ENCODE measurements at regions not wholly inside any gene's neighbourhood (a gene's known extent, or its start where the extent isn't known, plus 50 kb on each side); places are given as distances from the start of the nearest gene placed in this dataset.

DNA sequence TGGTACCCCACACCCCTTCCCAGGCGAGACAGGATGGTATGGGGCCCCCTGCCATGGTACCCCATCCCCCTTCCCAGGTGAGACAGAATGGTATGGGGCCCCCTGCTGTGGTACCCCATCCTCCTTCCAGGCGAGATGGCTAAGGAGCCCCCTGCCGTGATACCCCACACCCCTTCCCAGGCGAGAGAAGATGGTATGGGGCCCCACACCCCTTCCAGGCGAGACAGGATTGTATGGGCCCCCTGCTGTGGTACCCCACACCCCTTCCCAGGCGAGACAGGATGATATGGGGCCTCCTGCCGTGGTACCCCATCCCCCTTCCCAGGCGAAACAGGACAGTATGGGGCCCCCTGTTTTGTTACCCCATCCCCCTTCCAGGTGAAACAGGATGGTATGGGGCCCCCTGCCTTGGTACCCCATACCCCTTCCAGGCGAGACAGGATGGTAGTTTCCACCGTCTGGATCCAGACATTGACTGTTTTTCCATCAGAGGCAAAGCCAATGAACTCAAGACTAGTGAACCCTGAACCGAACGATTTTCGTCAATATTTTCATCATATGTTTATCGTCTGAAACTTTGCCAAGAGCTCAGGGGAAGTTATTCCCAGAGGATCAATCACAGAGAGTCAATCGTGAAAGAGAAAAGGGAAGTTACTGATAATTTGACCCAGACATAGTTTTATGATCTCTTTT, 75.0 kb downstream of the MYCN start:
- Histone ChIP-seq H3K27ac (replicated peaks) (no peak overlapping the region), H3K36me3 (no peaks in the 10 kb centered on the region), H3K4me3 (no peak overlapping the region), H3K27me3 (ENCODE audit: low read depth) (peaks cover 70% of the 10 kb centered on the region), H3K9me3 (replicated peaks) (no peaks in the 10 kb centered on the region), H3K4me1 (peaks cover 16% of the 10 kb centered on the region)
- TF ChIP-seq, protein P1, sequence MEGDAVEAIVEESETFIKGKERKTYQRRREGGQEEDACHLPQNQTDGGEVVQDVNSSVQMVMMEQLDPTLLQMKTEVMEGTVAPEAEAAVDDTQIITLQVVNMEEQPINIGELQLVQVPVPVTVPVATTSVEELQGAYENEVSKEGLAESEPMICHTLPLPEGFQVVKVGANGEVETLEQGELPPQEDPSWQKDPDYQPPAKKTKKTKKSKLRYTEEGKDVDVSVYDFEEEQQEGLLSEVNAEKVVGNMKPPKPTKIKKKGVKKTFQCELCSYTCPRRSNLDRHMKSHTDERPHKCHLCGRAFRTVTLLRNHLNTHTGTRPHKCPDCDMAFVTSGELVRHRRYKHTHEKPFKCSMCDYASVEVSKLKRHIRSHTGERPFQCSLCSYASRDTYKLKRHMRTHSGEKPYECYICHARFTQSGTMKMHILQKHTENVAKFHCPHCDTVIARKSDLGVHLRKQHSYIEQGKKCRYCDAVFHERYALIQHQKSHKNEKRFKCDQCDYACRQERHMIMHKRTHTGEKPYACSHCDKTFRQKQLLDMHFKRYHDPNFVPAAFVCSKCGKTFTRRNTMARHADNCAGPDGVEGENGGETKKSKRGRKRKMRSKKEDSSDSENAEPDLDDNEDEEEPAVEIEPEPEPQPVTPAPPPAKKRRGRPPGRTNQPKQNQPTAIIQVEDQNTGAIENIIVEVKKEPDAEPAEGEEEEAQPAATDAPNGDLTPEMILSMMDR (IDR thresholded peaks at IDR 0.05; ENCODE audit: borderline replicate concordance) = no peak
- no peak for DNase-seq
- intact Hi-C loops (cut with micrococcal nuclease) = no loop called here

DNA sequence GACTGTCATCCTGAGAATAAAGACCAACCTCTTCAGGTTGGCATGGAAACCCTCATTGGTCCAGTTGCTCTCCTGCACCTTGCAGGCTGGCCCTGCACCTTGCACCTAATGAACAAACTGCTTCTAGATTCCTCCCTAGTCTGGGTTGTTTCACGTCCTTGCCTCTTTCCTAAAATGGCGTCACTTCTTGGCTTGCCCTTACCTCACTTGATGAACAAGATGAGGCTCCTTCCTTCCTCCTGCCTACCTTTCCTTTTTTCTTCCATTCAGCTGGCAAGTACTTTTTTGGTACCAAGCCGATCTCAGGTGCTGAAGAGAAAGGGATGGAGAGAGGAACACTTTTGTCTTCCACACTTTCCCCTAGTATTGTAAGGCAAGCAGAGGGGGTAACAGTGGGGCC, 74.5 kb downstream of the MYCN start:
- Histone ChIP-seq H3K4me1 (peaks cover 16% of the 10 kb centered on the region), H3K4me3 (no peak overlapping the region), H3K36me3 (no peaks in the 10 kb centered on the region), H3K27me3 (ENCODE audit: low read depth) (peaks cover 70% of the 10 kb centered on the region), H3K9me3 (replicated peaks) (no peaks in the 10 kb centered on the region), H3K27ac (replicated peaks) (no peak overlapping the region)
- no peak for DNase-seq
- intact Hi-C loops (cut with micrococcal nuclease) = no loop called here
- TF ChIP-seq, protein P1 (IDR thresholded peaks at IDR 0.05; ENCODE audit: borderline replicate concordance) = no peak

DNA sequence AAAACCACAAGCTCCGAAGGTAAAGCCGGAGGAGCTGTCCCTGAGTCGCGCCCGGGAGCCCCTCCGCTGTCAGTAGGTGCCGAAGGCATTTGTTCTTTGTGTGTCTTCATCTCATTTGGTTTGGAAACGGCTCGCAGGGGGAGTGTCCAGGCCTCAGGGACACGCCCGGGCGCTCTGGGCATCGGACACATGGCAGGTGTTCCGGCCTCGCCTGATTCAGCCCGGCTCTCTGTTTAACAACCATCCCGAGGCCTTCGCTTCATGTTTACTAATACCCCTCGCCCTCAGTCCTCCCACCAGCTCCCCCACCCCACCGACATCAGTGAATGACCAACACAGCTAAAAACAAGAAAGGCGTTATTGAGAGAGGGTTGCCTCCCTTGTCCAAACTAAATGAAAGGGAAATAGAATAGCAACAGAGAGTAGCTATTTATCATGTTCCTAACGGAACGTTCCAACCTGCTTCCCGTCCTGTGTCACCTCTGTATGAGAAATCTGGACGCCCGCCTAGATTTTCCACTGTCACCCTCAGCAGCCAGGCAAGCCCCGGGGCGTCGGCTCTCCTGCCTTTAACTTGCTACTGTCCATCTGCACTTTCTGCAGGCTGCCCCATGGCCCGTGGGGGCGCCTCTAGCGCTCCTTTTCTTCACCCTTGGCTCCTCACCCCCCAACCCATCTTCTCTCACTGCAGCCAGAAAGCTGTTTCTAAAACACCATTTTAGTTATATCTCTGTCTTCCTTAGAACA, 73.9 kb downstream of the MYCN start:
- Histone ChIP-seq H3K27me3 (ENCODE audit: low read depth) (peaks cover 70% of the 10 kb centered on the region), H3K9me3 (replicated peaks) (no peaks in the 10 kb centered on the region), H3K4me3 (peak overlapping the region; percentile 40), H3K27ac (replicated peaks) (peak overlapping the region; percentile 61), H3K4me1 (peaks cover 16% of the 10 kb centered on the region), H3K36me3 (no peaks in the 10 kb centered on the region)
- intact Hi-C loops (cut with micrococcal nuclease) = no loop called here
- DNase-seq = peak; percentile 40
- TF ChIP-seq, protein P1 (IDR thresholded peaks at IDR 0.05; ENCODE audit: borderline replicate concordance) = peak; percentile 12

DNA sequence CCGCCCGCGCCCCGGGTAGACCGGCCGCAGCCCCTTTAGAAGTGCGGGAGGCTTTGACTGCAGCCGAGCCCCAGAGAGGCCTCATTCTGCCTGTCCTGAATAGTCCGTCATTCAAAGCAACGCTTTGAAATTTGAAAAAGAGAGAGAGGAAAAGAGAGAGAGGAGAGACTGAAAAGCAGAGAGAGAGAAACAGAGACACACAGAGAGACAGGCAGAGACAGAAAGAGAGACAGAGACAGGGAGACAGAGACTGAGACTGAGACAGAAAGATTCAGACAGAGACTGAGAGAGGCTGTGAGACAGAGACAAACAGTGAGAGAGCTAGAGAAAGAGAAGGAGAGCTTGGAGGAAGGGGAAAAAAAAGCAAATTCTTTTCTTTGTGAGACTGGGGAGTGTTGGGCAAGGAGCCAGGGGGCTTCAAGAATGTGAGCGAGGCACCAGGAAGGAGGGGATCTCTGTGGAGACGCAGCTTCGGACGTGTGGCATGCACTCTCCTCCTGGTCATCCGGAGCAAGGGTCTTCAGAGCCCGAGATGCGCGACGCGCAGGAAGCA, 73.1 kb downstream of the MYCN start:
- Histone ChIP-seq H3K36me3 (no peaks in the 10 kb centered on the region), H3K4me1 (peaks cover 16% of the 10 kb centered on the region), H3K27ac (replicated peaks) (no peak overlapping the region), H3K4me3 (peak overlapping the region; percentile 40), H3K9me3 (replicated peaks) (no peaks in the 10 kb centered on the region), H3K27me3 (ENCODE audit: low read depth) (peaks cover 66% of the 10 kb centered on the region)
- intact Hi-C loops (cut with micrococcal nuclease) = no loop called here
- DNase-seq = no peak
- TF ChIP-seq, protein P1 (IDR thresholded peaks at IDR 0.05; ENCODE audit: borderline replicate concordance) = no peak

DNA sequence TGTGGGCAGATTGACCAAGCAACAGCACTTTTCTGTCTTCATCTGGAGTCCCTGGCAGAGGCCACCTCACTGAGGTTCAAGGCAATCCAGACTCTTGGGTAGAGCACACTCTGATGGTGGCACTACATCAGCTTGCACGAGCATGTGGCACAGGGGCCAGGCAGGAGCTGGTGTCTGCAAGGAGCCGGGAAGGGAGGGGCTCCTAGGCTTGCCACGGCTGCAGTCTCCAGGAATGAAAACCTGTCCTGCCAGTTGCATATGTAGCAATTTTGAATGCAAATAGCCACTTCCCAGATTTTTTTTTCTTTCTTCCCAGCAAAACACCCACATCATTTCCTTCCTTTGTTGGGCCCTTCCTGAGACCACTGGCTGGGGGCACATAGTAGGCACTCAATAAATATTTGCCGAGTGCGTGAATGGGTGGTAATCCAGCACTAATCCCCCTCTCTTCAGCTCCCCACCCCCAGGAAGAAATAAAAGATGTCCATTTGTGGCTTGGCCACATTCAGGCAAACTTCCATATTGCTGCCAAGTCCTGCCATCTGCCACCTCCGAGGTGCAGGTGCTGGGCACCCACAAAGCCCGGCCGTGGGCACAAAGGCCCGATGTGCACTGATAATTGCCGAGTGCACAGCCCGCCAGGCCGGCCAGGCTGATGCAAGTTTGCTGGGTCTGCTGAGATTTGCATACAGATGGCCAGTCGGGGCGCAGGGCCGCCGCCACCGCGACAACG, 72.4 kb downstream of the MYCN start:
- Histone ChIP-seq H3K27me3 (ENCODE audit: low read depth) (peaks cover 71% of the 10 kb centered on the region), H3K36me3 (no peaks in the 10 kb centered on the region), H3K4me1 (peaks cover 16% of the 10 kb centered on the region), H3K4me3 (no peak overlapping the region), H3K9me3 (replicated peaks) (no peaks in the 10 kb centered on the region), H3K27ac (replicated peaks) (no peak overlapping the region)
- no peak for DNase-seq
- TF ChIP-seq, protein P1 (IDR thresholded peaks at IDR 0.05; ENCODE audit: borderline replicate concordance) = no peak
- intact Hi-C loops (cut with micrococcal nuclease) = no loop called here

All from left ventricle myocardium inferior (tissue), 1 donor.